OCI-LY7 (cell line): ENCODE measurements at regions not wholly inside any gene's neighbourhood (a gene's known extent, or its start where the extent isn't known, plus 50 kb on each side); places are given as distances from the start of the nearest gene placed in this dataset.

Experiments used
- BruUV-seq: library from RNA; stranded (reverse); fragments of 400-500 nt; replicated peaks from 2 replicates; lab custom pipeline; 2021; lab: Mats Ljungman, UMichigan
- CTCF ChIA-PET: fragments of 300-600 bp; sonication (Branson Sonifier 250); formaldehyde crosslinking; loops from one replicate; lab custom pipeline; 2022; ENCODE audit warnings: antibody characterized with exemption; ENCODE audit not compliant: unreplicated experiment; lab: Charles Lee
- POLR2A ChIA-PET: fragments of 300-600 bp; sonication (Branson Sonifier 250); formaldehyde crosslinking; loops from one replicate; lab custom pipeline; 2022; ENCODE audit warnings: antibody characterized with exemption; lab: Charles Lee
- DNase-seq: peaks from one replicate; pipeline ENCODE4 v3.0.0-alpha.2; 2015; ENCODE audit warnings: low spot score
- H2AFZ ChIP-seq: fragments of 200-600 bp; sonication (generic), shearing (Covaris generic); 2 replicates; pipeline ENCODE4 v1.6.1; 2014; ENCODE audit warnings: mild to moderate bottlenecking, antibody characterized with exemption, low read length, moderate library complexity
- H3K27ac ChIP-seq: fragments of 200-600 bp; sonication (generic); 2 replicates; pipeline ENCODE4 v1.5.1; 2014; ENCODE audit warnings: mixed run types, low read depth, mild to moderate bottlenecking, moderate library complexity, low read length, inconsistent platforms; ENCODE audit not compliant: poor library complexity, severe bottlenecking
- H3K36me3 ChIP-seq: fragments of 200-600 bp; sonication (generic); 2 replicates; pipeline ENCODE4 v1.6.1; 2014; ENCODE audit warnings: mild to moderate bottlenecking, antibody characterized with exemption, low read length, moderate library complexity, mixed read lengths; ENCODE audit not compliant: insufficient read depth
- H3K4me1 ChIP-seq: fragments of 200-600 bp; sonication (generic); 2 replicates; pipeline ENCODE4 v1.5.1; 2014; ENCODE audit warnings: mild to moderate bottlenecking, low read length; ENCODE audit not compliant: insufficient read depth, poor library complexity, severe bottlenecking
- H3K4me2 ChIP-seq: fragments of 200-600 bp; sonication (generic); 2 replicates; pipeline ENCODE4 v1.6.1; 2014; ENCODE audit warnings: mild to moderate bottlenecking, low read length
- H3K4me3 ChIP-seq: fragments of 200-600 bp; sonication (generic); 2 replicates; pipeline ENCODE4 v1.5.1; 2014; ENCODE audit warnings: mild to moderate bottlenecking, low read depth, low read length; ENCODE audit not compliant: poor library complexity, severe bottlenecking
- H3K79me2 ChIP-seq: fragments of 200-600 bp; sonication (generic); 2 replicates; pipeline ENCODE4 v1.6.1; 2016; ENCODE audit warnings: low read depth, mild to moderate bottlenecking, low read length, moderate library complexity, mixed read lengths; ENCODE audit not compliant: insufficient read depth
- H3K9me2 ChIP-seq: fragments of 200-600 bp; sonication (generic); 2 replicates; pipeline ENCODE4 v1.6.1; 2016; ENCODE audit warnings: mild to moderate bottlenecking, low read length, mixed read lengths; ENCODE audit not compliant: insufficient read depth
- H3K9me3 ChIP-seq: fragments of 200-600 bp; sonication (generic); 2 replicates; pipeline ENCODE4 v1.6.1; 2014; ENCODE audit warnings: mild to moderate bottlenecking, mixed run types, low read length, mixed read lengths
- H4K20me1 ChIP-seq: fragments of 200-600 bp; sonication (generic); 2 replicates; pipeline ENCODE4 v1.6.1; 2014; ENCODE audit warnings: mild to moderate bottlenecking, antibody characterized with exemption, low read length, moderate library complexity, mixed read lengths; ENCODE audit not compliant: insufficient read depth
- EZH2phosphoT487 ChIP-seq: fragments of 200-600 bp; sonication (generic); IDR thresholded peaks from 2 replicates; pipeline ENCODE4 v1.6.1; 2018; ENCODE audit warnings: low read depth, borderline replicate concordance, mild to moderate bottlenecking, mixed run types, antibody characterized with exemption, low read length, moderate library complexity, mixed read lengths
- intact Hi-C: fragments of 100-400 bp; cut with micrococcal nuclease; formaldehyde crosslinking; loops from one replicate; pipeline ENCODE4 v1.10.0; 2022; ENCODE audit not compliant: unreplicated experiment
- TF ChIP-seq, protein P1 (sequence below): fragments of 200-600 bp; sonication (generic); conservative IDR thresholded peaks from 2 replicates; pipeline ENCODE4 v1.5.1; 2014; ENCODE audit warnings: mild to moderate bottlenecking, antibody characterized with exemption, low read length, moderate library complexity, mixed read lengths

DNA sequence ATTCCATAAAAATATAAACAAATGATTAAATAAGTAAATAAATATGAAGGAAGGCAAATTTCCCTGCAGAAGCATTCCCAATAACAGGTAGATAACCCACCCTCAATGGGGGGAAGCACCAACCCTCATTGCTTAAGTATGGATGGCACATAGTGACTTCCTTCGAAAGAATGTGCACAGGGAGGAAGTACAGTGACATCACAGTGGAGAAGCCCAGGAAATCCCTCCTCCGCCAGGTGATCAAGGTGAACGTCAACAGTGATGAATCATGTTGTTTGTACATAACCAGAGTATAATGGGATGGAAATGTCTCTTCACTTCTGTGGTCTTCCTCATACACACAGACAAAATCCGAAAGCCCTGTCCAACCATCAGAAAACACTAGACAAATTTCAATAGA lies 267.9 kb downstream of the THBS2 start:
- ChIA-PET POLR2A (no interaction called here), CTCF (no interaction called here)
- TF ChIP-seq, protein P1, sequence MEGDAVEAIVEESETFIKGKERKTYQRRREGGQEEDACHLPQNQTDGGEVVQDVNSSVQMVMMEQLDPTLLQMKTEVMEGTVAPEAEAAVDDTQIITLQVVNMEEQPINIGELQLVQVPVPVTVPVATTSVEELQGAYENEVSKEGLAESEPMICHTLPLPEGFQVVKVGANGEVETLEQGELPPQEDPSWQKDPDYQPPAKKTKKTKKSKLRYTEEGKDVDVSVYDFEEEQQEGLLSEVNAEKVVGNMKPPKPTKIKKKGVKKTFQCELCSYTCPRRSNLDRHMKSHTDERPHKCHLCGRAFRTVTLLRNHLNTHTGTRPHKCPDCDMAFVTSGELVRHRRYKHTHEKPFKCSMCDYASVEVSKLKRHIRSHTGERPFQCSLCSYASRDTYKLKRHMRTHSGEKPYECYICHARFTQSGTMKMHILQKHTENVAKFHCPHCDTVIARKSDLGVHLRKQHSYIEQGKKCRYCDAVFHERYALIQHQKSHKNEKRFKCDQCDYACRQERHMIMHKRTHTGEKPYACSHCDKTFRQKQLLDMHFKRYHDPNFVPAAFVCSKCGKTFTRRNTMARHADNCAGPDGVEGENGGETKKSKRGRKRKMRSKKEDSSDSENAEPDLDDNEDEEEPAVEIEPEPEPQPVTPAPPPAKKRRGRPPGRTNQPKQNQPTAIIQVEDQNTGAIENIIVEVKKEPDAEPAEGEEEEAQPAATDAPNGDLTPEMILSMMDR: no peak
- TF ChIP-seq EZH2phosphoT487: no peak
- Histone ChIP-seq H3K4me3 (no peak overlapping the region), H2AFZ (no peak overlapping the region), H3K9me2 (no peaks in the 10 kb centered on the region), H3K27ac (no peak overlapping the region), H3K79me2 (no peaks in the 10 kb centered on the region), H3K9me3 (no peaks in the 10 kb centered on the region), H3K4me2 (no peak overlapping the region), H3K4me1 (no peaks in the 10 kb centered on the region), H3K36me3 (no peaks in the 10 kb centered on the region), H4K20me1 (no peaks in the 10 kb centered on the region)
- no peak for DNase-seq
- intact Hi-C loops: no loop called here
- BruUV-seq: no TSS peak

DNA sequence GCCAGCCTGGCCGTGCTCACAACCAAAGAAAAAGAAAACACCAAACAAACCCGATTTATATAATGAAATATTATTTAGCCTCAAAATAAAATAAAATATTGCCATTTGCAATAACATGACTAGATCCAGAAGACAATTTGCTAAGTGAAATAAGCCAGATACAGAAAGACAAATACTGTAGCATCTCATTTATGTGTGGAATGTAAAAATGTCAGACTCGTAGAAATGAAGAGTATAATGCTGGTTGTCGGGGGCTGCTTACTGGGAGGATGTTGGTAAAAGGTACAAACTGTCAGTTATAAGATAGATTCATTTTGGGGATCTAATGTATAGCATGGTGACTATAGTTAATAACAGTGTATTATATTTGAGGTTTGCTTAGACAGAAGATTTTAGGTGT lies 269.7 kb downstream of the THBS2 start:
- intact Hi-C loops: no loop called here
- H3K4me2 ChIP-seq: no peak overlapping the region
- no peaks in the 10 kb centered on the region for H3K36me3 ChIP-seq
- H4K20me1 ChIP-seq: no peaks in the 10 kb centered on the region
- H3K79me2 ChIP-seq: no peaks in the 10 kb centered on the region
- H3K9me2 ChIP-seq: no peaks in the 10 kb centered on the region
- no peaks in the 10 kb centered on the region for H3K4me1 ChIP-seq
- no peak overlapping the region for H2AFZ ChIP-seq
- no peak overlapping the region for H3K27ac ChIP-seq
- DNase-seq: no peak
- BruUV-seq: no TSS peak
- H3K4me3 ChIP-seq: no peak overlapping the region
- POLR2A ChIA-PET: no interaction called here
- H3K9me3 ChIP-seq: no peaks in the 10 kb centered on the region
- TF ChIP-seq, protein P1: no peak
- no peak for TF ChIP-seq EZH2phosphoT487
- CTCF ChIA-PET: no interaction called here

DNA sequence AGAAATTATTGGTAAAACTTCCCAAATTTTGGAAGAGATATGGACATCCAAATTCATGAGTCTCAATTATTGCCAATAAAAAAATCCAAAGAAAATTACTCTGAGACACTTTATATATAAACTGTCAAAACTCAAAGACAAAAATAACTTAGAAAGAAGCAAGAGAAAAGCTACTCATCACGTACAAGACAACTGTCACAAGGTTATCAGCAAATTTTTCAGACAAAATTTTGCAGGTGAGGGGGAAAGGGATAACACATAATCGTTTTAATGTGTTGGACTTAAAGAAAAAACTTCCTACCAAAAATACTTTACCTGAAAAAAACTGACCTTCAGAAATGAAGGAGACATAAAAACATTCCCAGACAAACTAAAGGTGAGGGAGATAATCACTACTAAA lies 272.5 kb downstream of the THBS2 start:
- Histone ChIP-seq H3K4me2 (no peak overlapping the region), H2AFZ (no peak overlapping the region), H3K9me3 (no peaks in the 10 kb centered on the region), H3K4me1 (no peaks in the 10 kb centered on the region), H3K36me3 (no peaks in the 10 kb centered on the region), H4K20me1 (no peaks in the 10 kb centered on the region), H3K79me2 (no peaks in the 10 kb centered on the region), H3K4me3 (no peak overlapping the region), H3K9me2 (no peaks in the 10 kb centered on the region), H3K27ac (no peak overlapping the region)
- ChIA-PET CTCF (no interaction called here), POLR2A (no interaction called here)
- TF ChIP-seq, protein P1: no peak
- no peak for TF ChIP-seq EZH2phosphoT487
- intact Hi-C loops: no loop called here
- no TSS peak for BruUV-seq
- DNase-seq: no peak
